ENCODE measurements at regions not wholly inside any gene's neighbourhood (a gene's known extent, or its start where the extent isn't known, plus 50 kb on each side); places are given as distances from the start of the nearest gene placed in this dataset.

DNA sequence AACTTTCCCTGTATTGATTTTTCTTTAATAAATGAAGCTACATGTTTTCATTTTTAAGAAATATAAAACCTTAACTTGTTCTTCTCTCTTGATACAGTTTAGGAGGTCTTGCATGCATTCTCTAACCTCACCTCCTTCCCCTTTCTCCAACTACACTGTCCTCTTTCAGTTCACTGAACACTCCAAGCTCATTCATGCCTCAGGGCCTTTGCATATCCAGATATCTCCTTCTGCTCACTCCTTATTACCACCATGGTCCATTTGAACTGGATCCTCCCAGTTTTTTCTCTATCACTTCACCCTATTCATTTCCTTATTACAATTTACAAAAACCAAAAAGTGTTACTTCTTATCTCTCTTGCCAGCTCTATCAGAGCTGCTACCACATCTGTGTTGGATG, 242.9 kb upstream of the PLEKHG7 start:
- TF ChIP-seq EZH2 (IDR thresholded peaks at IDR 0.05; ENCODE audit: low read depth, unreplicated experiment) (no peak), POLR2AphosphoS5 (IDR thresholded peaks at IDR 0.05; ENCODE audit: low read depth) (no peak), EZH2phosphoT487 (IDR thresholded peaks at IDR 0.05; ENCODE audit: unreplicated experiment) (no peak), ZNF114 (CRISPR knock-in tag; IDR thresholded peaks at IDR 0.05) (no peak), ZNF331 (CRISPR knock-in tag; IDR thresholded peaks at IDR 0.05; ENCODE audit: low read depth) (no peak), JUNB (IDR thresholded peaks at IDR 0.05; ENCODE audit: unreplicated experiment) (no peak), STAT1 (IDR thresholded peaks at IDR 0.05; ENCODE audit: unreplicated experiment) (no peak), CREB1 (CRISPR knock-in tag; IDR thresholded peaks at IDR 0.05; ENCODE audit: low read depth) (no peak)
- TF ChIP-seq, protein P1, sequence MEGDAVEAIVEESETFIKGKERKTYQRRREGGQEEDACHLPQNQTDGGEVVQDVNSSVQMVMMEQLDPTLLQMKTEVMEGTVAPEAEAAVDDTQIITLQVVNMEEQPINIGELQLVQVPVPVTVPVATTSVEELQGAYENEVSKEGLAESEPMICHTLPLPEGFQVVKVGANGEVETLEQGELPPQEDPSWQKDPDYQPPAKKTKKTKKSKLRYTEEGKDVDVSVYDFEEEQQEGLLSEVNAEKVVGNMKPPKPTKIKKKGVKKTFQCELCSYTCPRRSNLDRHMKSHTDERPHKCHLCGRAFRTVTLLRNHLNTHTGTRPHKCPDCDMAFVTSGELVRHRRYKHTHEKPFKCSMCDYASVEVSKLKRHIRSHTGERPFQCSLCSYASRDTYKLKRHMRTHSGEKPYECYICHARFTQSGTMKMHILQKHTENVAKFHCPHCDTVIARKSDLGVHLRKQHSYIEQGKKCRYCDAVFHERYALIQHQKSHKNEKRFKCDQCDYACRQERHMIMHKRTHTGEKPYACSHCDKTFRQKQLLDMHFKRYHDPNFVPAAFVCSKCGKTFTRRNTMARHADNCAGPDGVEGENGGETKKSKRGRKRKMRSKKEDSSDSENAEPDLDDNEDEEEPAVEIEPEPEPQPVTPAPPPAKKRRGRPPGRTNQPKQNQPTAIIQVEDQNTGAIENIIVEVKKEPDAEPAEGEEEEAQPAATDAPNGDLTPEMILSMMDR (conservative IDR thresholded peaks at IDR 0.05; ENCODE audit: low read depth in 2 of 2): no peak
- TF ChIP-seq, protein P2, sequence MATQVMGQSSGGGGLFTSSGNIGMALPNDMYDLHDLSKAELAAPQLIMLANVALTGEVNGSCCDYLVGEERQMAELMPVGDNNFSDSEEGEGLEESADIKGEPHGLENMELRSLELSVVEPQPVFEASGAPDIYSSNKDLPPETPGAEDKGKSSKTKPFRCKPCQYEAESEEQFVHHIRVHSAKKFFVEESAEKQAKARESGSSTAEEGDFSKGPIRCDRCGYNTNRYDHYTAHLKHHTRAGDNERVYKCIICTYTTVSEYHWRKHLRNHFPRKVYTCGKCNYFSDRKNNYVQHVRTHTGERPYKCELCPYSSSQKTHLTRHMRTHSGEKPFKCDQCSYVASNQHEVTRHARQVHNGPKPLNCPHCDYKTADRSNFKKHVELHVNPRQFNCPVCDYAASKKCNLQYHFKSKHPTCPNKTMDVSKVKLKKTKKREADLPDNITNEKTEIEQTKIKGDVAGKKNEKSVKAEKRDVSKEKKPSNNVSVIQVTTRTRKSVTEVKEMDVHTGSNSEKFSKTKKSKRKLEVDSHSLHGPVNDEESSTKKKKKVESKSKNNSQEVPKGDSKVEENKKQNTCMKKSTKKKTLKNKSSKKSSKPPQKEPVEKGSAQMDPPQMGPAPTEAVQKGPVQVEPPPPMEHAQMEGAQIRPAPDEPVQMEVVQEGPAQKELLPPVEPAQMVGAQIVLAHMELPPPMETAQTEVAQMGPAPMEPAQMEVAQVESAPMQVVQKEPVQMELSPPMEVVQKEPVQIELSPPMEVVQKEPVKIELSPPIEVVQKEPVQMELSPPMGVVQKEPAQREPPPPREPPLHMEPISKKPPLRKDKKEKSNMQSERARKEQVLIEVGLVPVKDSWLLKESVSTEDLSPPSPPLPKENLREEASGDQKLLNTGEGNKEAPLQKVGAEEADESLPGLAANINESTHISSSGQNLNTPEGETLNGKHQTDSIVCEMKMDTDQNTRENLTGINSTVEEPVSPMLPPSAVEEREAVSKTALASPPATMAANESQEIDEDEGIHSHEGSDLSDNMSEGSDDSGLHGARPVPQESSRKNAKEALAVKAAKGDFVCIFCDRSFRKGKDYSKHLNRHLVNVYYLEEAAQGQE (IDR thresholded peaks at IDR 0.05; ENCODE audit: unreplicated experiment): no peak
- TF ChIP-seq, protein P3, sequence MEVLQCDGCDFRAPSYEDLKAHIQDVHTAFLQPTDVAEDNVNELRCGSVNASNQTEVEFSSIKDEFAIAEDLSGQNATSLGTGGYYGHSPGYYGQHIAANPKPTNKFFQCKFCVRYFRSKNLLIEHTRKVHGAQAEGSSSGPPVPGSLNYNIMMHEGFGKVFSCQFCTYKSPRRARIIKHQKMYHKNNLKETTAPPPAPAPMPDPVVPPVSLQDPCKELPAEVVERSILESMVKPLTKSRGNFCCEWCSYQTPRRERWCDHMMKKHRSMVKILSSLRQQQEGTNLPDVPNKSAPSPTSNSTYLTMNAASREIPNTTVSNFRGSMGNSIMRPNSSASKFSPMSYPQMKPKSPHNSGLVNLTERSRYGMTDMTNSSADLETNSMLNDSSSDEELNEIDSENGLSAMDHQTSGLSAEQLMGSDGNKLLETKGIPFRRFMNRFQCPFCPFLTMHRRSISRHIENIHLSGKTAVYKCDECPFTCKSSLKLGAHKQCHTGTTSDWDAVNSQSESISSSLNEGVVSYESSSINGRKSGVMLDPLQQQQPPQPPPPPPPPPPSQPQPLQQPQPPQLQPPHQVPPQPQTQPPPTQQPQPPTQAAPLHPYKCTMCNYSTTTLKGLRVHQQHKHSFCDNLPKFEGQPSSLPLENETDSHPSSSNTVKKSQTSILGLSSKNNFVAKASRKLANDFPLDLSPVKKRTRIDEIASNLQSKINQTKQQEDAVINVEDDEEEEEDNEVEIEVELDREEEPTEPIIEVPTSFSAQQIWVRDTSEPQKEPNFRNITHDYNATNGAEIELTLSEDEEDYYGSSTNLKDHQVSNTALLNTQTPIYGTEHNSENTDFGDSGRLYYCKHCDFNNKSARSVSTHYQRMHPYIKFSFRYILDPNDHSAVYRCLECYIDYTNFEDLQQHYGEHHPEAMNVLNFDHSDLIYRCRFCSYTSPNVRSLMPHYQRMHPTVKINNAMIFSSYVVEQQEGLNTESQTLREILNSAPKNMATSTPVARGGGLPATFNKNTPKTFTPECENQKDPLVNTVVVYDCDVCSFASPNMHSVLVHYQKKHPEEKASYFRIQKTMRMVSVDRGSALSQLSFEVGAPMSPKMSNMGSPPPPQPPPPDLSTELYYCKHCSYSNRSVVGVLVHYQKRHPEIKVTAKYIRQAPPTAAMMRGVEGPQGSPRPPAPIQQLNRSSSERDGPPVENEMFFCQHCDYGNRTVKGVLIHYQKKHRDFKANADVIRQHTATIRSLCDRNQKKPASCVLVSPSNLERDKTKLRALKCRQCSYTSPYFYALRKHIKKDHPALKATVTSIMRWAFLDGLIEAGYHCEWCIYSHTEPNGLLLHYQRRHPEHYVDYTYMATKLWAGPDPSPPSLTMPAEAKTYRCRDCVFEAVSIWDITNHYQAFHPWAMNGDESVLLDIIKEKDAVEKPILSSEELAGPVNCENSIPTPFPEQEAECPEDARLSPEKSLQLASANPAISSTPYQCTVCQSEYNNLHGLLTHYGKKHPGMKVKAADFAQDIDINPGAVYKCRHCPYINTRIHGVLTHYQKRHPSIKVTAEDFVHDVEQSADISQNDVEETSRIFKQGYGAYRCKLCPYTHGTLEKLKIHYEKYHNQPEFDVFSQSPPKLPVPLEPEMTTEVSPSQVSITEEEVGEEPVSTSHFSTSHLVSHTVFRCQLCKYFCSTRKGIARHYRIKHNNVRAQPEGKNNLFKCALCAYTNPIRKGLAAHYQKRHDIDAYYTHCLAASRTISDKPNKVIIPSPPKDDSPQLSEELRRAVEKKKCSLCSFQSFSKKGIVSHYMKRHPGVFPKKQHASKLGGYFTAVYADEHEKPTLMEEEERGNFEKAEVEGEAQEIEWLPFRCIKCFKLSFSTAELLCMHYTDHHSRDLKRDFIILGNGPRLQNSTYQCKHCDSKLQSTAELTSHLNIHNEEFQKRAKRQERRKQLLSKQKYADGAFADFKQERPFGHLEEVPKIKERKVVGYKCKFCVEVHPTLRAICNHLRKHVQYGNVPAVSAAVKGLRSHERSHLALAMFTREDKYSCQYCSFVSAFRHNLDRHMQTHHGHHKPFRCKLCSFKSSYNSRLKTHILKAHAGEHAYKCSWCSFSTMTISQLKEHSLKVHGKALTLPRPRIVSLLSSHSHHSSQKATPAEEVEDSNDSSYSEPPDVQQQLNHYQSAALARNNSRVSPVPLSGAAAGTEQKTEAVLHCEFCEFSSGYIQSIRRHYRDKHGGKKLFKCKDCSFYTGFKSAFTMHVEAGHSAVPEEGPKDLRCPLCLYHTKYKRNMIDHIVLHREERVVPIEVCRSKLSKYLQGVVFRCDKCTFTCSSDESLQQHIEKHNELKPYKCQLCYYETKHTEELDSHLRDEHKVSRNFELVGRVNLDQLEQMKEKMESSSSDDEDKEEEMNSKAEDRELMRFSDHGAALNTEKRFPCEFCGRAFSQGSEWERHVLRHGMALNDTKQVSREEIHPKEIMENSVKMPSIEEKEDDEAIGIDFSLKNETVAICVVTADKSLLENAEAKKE (CRISPR knock-in tag; IDR thresholded peaks at IDR 0.05): no peak

All from GM23338 (cell line).